ENCODE measurements at regions not wholly inside any gene's neighbourhood (a gene's known extent, or its start where the extent isn't known, plus 50 kb on each side); places are given as distances from the start of the nearest gene placed in this dataset.

- TF ChIP-seq CTCF (IDR thresholded peaks at IDR 0.05 in 4 of 5, conservative IDR thresholded peaks at IDR 0.05 in 1 of 5) (no peak), POLR2A (IDR thresholded peaks at IDR 0.05) (no peak)
These were observed 430.6 kb upstream of the KCND2 start for GRCh38 chr7:119842337-119842736.

All from gastrocnemius medialis (tissue), 4 donors.